HG02943 (cell line): ENCODE measurements at regions not wholly inside any gene's neighbourhood (a gene's known extent, or its start where the extent isn't known, plus 50 kb on each side); places are given as distances from the start of the nearest gene placed in this dataset.

Experiments
- ATAC-seq: cut with Tn5 transposase; IDR thresholded peaks from one replicate; pipeline ENCODE4 v1.9.1; 2021; ENCODE audit warnings: mild to moderate bottlenecking, low read depth, moderate library complexity; ENCODE audit not compliant: unreplicated experiment

DNA sequence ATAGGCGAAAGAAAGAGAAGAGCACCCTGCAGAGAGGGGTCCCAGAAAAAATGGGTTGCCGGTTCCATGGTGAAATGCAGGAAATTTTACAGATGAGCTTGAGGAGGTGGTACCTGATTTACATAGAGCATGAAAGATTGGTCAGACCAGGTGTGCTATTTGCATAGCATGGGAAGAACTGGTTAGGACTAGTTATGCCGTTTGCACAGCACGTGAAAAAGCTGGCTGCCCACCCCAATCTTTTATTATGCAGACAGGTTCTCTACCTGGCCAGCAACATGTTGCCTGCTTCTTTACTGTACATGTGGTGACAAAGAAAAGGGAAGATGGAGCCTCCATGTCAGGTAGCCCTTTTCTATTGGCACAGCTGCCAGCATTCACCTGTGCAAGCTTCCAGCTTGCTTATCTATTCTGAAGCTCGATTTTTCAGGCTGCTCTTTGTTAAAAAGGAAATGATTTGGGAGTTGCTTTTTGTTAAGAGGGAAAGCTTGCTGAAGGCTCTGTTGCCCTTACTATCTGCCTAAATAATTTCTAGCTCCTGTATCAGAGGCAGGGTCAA lies 62.9 kb upstream of the ELK3 start:
- ATAC-seq, result no peak

DNA sequence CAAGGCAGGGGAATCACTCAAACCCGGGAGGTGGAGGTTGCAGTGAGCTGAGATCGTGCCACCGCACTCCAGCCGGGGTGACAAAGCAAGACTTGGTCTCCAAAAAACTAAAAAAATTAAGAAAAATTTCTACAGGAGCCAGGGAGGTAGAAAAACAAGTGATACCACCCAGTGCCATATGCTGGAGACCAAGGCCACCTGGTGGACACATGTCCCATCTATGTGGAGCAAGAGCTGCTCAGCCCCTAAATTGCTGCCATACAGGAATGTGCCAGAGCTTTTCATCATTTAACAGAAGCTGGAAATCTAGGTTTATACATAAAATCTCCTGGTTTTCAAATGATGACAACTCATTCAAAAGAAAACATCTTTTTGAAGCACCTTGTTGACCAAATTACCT lies 61.4 kb upstream of the ELK3 start:
- no peak for ATAC-seq

DNA sequence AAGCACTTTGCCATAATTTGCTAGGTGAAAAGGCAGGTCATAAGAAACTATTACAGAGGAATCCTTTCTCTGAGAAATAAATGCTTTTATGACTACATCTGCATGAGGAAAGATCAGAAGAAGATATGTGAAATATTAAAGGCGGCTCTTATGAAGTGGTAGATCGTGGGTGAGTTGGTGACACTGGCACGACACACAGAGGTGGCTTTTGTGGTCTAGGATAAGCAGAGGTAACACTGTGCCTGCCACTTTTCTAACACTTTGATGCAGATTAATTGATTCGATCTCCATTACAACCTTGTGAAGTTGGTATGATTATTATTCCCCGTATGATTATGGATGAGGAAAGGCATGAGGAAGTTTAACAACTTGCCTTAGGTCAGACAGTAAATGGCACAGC lies 60.0 kb upstream of the ELK3 start:
- ATAC-seq, result no peak

DNA sequence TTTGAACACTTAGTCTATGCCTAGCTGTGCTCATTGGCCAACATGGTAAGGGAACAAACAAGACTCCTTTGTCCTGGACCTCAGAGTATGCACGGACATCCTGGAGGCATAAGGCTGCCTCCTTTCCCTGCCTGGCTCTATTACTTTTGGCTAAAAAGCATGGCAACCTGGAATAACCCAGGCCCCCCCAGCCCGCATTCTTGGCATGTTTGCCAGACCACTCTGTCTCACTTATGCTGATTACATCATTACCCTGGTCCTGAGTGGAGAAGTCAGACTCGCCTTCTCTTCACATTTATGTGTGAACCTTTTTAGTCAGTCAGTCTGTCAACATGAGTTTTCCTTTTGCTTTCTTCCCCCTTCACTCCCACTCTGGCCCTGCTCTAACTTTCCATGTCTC lies 58.0 kb upstream of the ELK3 start:
- ATAC-seq, result no peak

DNA sequence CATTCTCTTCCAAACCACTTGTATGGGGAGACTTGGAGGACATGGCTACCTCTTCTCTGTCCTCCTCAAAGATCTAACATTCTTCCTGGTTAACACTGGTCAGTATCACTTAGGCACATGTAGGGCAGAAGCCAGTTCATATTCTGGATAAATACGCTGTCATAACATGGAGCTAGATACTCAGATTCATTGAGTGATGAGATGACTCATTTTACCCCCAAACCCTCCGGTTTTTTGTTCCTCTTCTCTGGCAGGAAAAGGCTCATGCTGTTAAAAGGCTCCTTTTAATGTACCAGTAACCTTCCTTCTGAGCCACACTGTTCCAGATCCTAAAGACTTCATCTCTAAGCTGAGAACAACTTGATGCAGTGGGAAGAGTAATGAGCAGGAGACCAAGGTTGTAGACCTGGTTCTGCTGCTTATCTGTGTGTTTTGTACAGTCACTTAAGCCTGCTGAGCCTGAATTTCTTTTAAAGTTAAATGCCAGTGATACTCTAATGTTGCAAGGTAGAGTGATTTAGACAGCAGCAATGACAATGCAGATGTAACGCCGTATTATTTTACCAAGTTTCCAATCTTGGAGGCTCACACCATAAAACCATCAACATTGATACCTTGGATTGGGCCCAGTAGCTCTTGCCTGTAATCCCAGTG lies 57.3 kb upstream of the ELK3 start:
- ATAC-seq, result no peak

DNA sequence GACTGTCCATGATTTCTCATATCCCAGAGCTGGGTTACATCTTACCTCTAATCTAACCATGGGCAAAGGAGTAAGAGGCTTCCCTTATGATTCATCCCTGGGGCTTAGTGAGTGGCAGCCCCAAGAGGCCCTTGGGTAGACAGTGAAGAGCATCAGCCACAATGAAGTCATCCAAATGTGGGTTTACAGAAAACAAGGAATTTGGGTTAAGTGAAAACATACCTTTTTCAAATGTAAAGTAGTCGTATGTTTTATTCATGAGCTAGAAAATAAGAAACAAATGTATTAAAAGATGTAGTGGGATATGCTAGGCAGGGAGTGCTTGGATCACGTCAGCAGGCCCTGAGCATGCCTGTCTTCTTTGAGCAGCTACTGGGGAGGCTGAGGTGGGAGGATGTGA lies 54.0 kb upstream of the ELK3 start:
- no peak for ATAC-seq

DNA sequence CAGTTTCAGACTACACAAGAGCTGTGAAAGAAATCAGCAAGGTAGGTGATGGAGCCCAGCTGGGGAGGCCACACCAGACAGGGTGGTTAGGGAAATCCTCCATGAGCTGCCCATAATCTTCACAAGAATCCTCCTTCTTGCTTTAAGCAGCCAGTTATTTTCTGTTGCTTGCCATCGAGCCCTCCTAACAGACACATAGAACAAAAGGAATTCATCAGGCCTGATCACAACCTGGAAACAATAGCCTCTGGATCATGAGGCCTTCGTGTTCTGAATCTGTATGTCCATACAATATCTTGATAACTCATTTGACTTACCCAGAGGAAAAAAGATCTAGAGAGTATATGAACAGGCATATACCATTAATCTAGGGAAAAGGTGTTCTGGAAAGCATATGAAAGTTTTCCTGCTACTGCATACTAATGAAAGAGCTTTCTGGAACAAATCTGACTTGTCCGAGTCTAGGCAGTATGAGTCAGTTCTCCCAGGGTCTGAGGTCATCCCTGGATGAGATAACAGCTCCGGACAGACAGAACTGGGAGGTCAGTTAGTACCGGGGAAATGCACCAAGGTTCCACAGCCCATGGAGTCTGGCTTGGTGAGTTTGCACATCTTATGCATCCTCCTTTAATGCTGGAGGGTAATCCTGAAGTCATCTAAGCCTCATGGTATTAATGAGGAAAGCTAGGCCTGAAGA lies 52.8 kb upstream of the ELK3 start:
- no peak for ATAC-seq

DNA sequence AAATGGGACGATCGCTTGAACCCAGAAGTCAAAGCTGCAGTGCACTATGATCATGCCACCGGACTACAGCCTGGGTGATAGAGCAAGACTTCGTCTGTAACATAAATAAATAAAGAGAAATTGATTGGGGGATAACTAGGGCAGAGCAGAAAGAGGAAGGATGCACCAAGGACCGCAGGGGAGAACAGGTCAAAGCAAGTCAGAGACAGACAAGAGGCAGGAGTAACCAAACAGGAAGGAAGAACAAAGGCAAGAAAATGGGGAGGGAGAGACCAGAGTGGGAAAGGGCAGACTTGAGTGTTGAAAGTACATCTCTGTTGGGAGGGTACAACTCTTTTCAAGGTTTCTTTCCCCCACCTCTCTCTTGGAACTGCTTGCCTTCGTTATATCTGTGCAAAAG lies 50.8 kb upstream of the ELK3 start:
- ATAC-seq, result no peak

DNA sequence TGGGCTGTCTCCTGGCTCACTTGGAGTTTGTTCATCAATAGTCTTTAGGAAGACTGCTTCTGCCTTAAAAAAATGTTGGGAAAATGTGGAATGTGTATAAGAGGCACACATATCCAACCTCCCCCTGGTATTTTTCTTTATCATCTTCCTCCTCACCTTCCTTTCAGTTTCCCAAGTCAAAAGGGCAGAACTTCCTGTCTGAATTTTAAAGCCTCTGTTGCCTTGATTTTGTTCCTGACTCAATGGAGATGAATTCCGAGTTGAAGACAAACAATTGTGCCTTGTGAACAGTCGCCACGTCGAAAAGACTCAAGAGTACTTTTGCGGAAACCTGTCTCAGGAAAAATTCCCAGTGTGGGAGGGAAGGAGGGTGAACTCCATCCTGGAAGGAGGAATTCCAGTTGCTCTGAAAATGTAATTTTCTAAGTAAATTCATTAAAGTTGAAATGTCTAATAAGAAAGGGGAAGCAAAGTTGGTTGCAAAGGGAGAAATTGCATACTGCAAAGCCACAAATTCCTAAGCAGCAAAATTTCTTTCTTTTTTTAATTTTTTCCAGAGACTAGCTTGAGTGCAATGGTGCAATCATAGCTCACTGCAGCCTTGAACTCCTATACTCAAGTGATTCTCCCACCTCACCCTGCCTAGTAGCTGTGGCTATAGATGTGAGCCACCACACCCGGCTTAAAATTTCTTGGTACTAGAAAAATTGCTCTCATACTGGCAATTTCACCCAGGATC lies 50.2 kb upstream of the ELK3 start:
- ATAC-seq, result no peak
